ENCODE measurements at regions not wholly inside any gene's neighbourhood (a gene's known extent, or its start where the extent isn't known, plus 50 kb on each side); places are given as distances from the start of the nearest gene placed in this dataset.

GRCh38 chr6:88370127-88370710 is 204.1 kb upstream of the CNR1 start:
- no peak for TF ChIP-seq CTCF (IDR thresholded peaks at IDR 0.05; ENCODE audit: insufficient read depth, low read depth, low read length)
- no peak for TF ChIP-seq EZH2 (IDR thresholded peaks at IDR 0.05; ENCODE audit: insufficient read depth, low read length)

Data from astrocyte (in vitro differentiated cells and primary cell).